GM12878 (cell line): ENCODE measurements at regions not wholly inside any gene's neighbourhood (a gene's known extent, or its start where the extent isn't known, plus 50 kb on each side); places are given as distances from the start of the nearest gene placed in this dataset.

Experiments used
- ATAC-seq: fragments of 200-7000 bp; cut with Tn5 transposase; 3 replicates; pipeline ENCODE4 v1.9.1; 2020; ENCODE audit warnings: mild to moderate bottlenecking, moderate library complexity
- BruUV-seq: library from RNA; stranded (reverse); fragments of 400-500 nt; replicated peaks from 2 replicates; lab custom pipeline; 2021; lab: Mats Ljungman, UMichigan
- CTCF ChIA-PET: fragments of 300-600 bp; sonication (Branson Sonifier 250); formaldehyde crosslinking; extraction: SDS; loops from one replicate; lab custom pipeline; 2021; ENCODE audit warnings: inconsistent platforms; lab: Yijun Ruan, JAX
- POLR2A ChIA-PET: fragments of 350-600 bp; formaldehyde crosslinking; extraction: SDS; loops from one replicate; lab custom pipeline; 2021; ENCODE audit warnings: inconsistent platforms; lab: Charles Lee
- RAD21 ChIA-PET: fragments of 300-600 bp; sonication (Branson Sonifier 250); formaldehyde crosslinking; loops from one replicate; lab custom pipeline; 2023; ENCODE audit warnings: antibody characterized with exemption; ENCODE audit not compliant: unreplicated experiment; lab: Charles Lee
- SMC1A ChIA-PET: fragments of 300-600 bp; sonication (Branson Sonifier 250); formaldehyde crosslinking; loops from one replicate; lab custom pipeline; 2023; ENCODE audit not compliant: unreplicated experiment, uncharacterized antibody; lab: Charles Lee
- DNase-seq: peaks from one replicate; pipeline ENCODE4 v3.0.0-alpha.2; 2011; ENCODE audit warnings: low read depth, low spot score
- FAIRE-seq: peaks from 3 replicates; lab custom pipeline; 2011; peaks lifted over from hg19 to GRCh38; lab: Jason Lieb, UNC
- H2AFZ ChIP-seq: 2 replicates; pipeline ENCODE4 v1.6.0; 2011; ENCODE audit warnings: low read depth, low read length, control low read depth; ENCODE audit not compliant: control insufficient read depth
- H3K27ac ChIP-seq: 2 replicates; pipeline ENCODE4 v1.5.1; 2011; ENCODE audit warnings: control low read depth; ENCODE audit not compliant: control insufficient read depth, insufficient read depth
- H3K27me3 ChIP-seq, 2 experiments: replicated peaks in 1 of 2; 2 replicates each; pipeline versions ENCODE4 v1.6.0 to v1.6.1; 2011; ENCODE audit warnings: low read length in 1 of 2; ENCODE audit not compliant: control insufficient read depth in 2 of 2, insufficient read depth in 2 of 2
- H3K36me3 ChIP-seq, 2 experiments: 2 replicates each; pipeline ENCODE4 v1.5.1; 2011; ENCODE audit warnings: low read length in 1 of 2; ENCODE audit not compliant: control insufficient read depth in 2 of 2, insufficient read depth in 2 of 2
- H3K4me1 ChIP-seq: 2 replicates; pipeline ENCODE4 v1.6.1; 2011; ENCODE audit warnings: mild to moderate bottlenecking, low read length, moderate library complexity, mixed read lengths; ENCODE audit not compliant: control insufficient read depth, insufficient read depth
- H3K4me2 ChIP-seq: 2 replicates; pipeline ENCODE4 v1.6.0; 2011; ENCODE audit warnings: control low read depth; ENCODE audit not compliant: control insufficient read depth, insufficient read depth
- H3K4me3 ChIP-seq: fragments of 200-600 bp; sonication (generic); 2 replicates; pipeline ENCODE4 v1.5.1; 2016
- H3K79me2 ChIP-seq: 2 replicates; pipeline ENCODE4 v1.6.0; 2011; ENCODE audit warnings: low read length; ENCODE audit not compliant: control insufficient read depth, insufficient read depth
- H3K9ac ChIP-seq: 2 replicates; pipeline ENCODE4 v1.8.0; 2011; ENCODE audit warnings: low read length, control low read depth, mixed read lengths; ENCODE audit not compliant: control insufficient read depth, insufficient read depth
- H3K9me3 ChIP-seq: replicated peaks from 3 replicates; pipeline ENCODE4 v1.5.1; 2011; ENCODE audit warnings: mild to moderate bottlenecking, low read length; ENCODE audit not compliant: control insufficient read depth, insufficient read depth
- H4K20me1 ChIP-seq: 2 replicates; pipeline ENCODE4 v1.6.0; 2011; ENCODE audit not compliant: control insufficient read depth, insufficient read depth
- HDAC2 ChIP-seq: fragments of 200-600 bp; sonication (generic); IDR thresholded peaks from 2 replicates; pipeline ENCODE4 v1.6.1; 2017
- HDGF ChIP-seq: fragments of 450-650 bp; IDR thresholded peaks from 2 replicates; pipeline ENCODE4 v1.6.1; 2016; ENCODE audit warnings: antibody characterized with exemption
- NR2F1 ChIP-seq: fragments of 450-650 bp; conservative IDR thresholded peaks from 2 replicates; pipeline ENCODE4 v1.6.1; 2017; ENCODE audit warnings: mild to moderate bottlenecking
- PML ChIP-seq: IDR thresholded peaks from 2 replicates; pipeline ENCODE4 v1.6.1; 2012; ENCODE audit warnings: low read length, inconsistent platforms
- POLR2AphosphoS2 ChIP-seq: IDR thresholded peaks from 2 replicates; pipeline ENCODE4 v1.6.1; 2011; ENCODE audit warnings: low read depth, mild to moderate bottlenecking, low read length, improper control_type of control experiment, moderate library complexity
- SMC3 ChIP-seq: IDR thresholded peaks from 2 replicates; pipeline ENCODE4 v1.6.1; 2011; ENCODE audit warnings: low read length, improper control_type of control experiment, borderline replicate concordance
- WGBS: methylation state at CpG from one replicate; pipeline ENCODE4 v1.1.6; 2016; ENCODE audit warnings: low lambda C conversion rate; ENCODE audit not compliant: insufficient replicate concordance, insufficient coverage; ENCODE audit errors: missing lambda C conversion rate; 5-methylcytosine and 5-hydroxymethylcytosine counted together
- in situ Hi-C: fragments of 300-500 bp; cut with MboI; formaldehyde crosslinking; loops from 9 replicates; pipeline ENCODE4 v1.14.3; 2018; ENCODE audit warnings: mixed read lengths
- intact Hi-C: fragments of 100-400 bp; cut with micrococcal nuclease; formaldehyde crosslinking; loops from one replicate; pipeline ENCODE4 v1.14.2; 2022; ENCODE audit not compliant: unreplicated experiment
- TF ChIP-seq, protein P1 (sequence below): fragments of 450-650 bp; formaldehyde crosslinking; IDR thresholded peaks from 2 replicates; pipeline ENCODE4 v1.4.0; 2022; ENCODE audit warnings: mild to moderate bottlenecking, moderate library complexity
- TF ChIP-seq, protein P2 (sequence below): IDR thresholded peaks from 2 replicates; pipeline ENCODE4 v1.6.1; 2011; ENCODE audit warnings: low read depth, low read length, improper control_type of control experiment, borderline replicate concordance

DNA sequence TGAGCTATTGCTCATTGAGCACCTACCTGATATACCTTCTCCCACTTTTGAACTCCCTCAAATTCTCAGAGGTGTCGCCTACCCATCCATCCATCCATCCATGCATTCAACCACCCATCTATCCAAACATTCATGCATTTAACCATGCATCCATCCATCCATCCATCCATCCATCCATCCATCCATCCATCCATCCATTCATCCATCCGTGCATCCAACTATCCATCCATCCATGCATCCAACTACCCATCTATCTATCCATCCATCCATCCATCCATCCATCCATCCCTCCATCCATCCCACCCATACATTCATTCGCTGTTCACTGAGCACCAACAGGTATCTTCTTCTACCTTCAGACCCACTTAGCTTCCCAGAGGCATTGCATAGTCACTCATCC lies 342.8 kb downstream of the CTTN start:
- 25% methylated on average over 3 of the region's 3 CpGs for WGBS
- POLR2A ChIA-PET: no interaction called here
- no peaks in the 10 kb centered on the region for H3K4me1 ChIP-seq
- no peaks in the 10 kb centered on the region for H3K9me3 ChIP-seq
- no peaks in the 10 kb centered on the region for H3K79me2 ChIP-seq
- DNase-seq (no peak), ATAC-seq (no peak), FAIRE-seq (no peak)
- SMC1A ChIA-PET: no interaction called here
- H3K27me3 ChIP-seq: 0 out of 4 replicates have a peak, but pooled peaks cover 0 to 2% of the 10 kb centered on the region in 2 experiments
- RAD21 ChIA-PET: no interaction called here
- no peak overlapping the region for H2AFZ ChIP-seq
- intact Hi-C loops (no loop called here), in situ Hi-C loops (no loop called here)
- H3K9ac ChIP-seq: no peak overlapping the region
- H3K4me2 ChIP-seq: no peak overlapping the region
- no TSS peak for BruUV-seq
- CTCF ChIA-PET: no interaction called here
- H4K20me1 ChIP-seq: no peaks in the 10 kb centered on the region
- no peak overlapping the region for H3K27ac ChIP-seq
- TF ChIP-seq HDAC2 (no peak), SMC3 (no peak), POLR2AphosphoS2 (no peak), NR2F1 (no peak), PML (no peak), HDGF (no peak)
- TF ChIP-seq, protein P1, sequence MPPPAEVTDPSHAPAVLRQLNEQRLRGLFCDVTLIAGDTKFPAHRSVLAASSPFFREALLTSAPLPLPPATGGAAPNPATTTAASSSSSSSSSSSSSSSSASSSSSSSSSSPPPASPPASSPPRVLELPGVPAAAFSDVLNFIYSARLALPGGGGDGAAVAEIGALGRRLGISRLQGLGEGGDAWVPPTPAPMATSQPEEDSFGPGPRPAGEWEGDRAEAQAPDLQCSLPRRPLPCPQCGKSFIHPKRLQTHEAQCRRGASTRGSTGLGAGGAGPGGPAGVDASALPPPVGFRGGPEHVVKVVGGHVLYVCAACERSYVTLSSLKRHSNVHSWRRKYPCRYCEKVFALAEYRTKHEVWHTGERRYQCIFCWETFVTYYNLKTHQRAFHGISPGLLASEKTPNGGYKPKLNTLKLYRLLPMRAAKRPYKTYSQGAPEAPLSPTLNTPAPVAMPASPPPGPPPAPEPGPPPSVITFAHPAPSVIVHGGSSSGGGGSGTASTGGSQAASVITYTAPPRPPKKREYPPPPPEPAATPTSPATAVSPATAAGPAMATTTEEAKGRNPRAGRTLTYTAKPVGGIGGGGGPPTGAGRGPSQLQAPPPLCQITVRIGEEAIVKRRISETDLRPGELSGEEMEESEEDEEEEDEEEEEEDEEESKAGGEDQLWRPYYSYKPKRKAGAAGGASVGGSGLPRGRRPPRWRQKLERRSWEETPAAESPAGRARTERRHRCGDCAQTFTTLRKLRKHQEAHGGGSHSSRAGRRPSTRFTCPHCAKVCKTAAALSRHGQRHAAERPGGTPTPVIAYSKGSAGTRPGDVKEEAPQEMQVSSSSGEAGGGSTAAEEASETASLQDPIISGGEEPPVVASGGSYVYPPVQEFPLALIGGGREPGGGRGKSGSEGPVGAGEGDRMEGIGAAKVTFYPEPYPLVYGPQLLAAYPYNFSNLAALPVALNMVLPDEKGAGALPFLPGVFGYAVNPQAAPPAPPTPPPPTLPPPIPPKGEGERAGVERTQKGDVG (CRISPR knock-in tag): no peak
- TF ChIP-seq, protein P2, sequence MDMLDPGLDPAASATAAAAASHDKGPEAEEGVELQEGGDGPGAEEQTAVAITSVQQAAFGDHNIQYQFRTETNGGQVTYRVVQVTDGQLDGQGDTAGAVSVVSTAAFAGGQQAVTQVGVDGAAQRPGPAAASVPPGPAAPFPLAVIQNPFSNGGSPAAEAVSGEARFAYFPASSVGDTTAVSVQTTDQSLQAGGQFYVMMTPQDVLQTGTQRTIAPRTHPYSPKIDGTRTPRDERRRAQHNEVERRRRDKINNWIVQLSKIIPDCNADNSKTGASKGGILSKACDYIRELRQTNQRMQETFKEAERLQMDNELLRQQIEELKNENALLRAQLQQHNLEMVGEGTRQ: no peak
- H3K36me3 ChIP-seq: no peaks in the 10 kb centered on the region
- no peak overlapping the region for H3K4me3 ChIP-seq
